Ishikawa (cell line): ENCODE measurements at regions not wholly inside any gene's neighbourhood (a gene's known extent, or its start where the extent isn't known, plus 50 kb on each side); places are given as distances from the start of the nearest gene placed in this dataset.

Experiments used
- CEBPB ChIP-seq: IDR thresholded peaks from 2 replicates; pipeline ENCODE4 v1.6.1; 2012
- CREB1 ChIP-seq: IDR thresholded peaks from 2 replicates; pipeline ENCODE4 v1.6.1; 2012; ENCODE audit warnings: low read depth
- EP300 ChIP-seq: IDR thresholded peaks from 2 replicates; pipeline ENCODE4 v1.6.1; 2012; ENCODE audit warnings: borderline replicate concordance
- NFIC ChIP-seq: IDR thresholded peaks from 2 replicates; pipeline ENCODE4 v1.6.1; 2012
- RAD21 ChIP-seq: IDR thresholded peaks from 2 replicates; pipeline ENCODE4 v1.6.1; 2012; ENCODE audit warnings: low read depth
- TAF1 ChIP-seq: IDR thresholded peaks from 2 replicates; pipeline ENCODE4 v1.6.1; 2012; ENCODE audit warnings: low read depth, mild to moderate bottlenecking
- TCF12 ChIP-seq: IDR thresholded peaks from 2 replicates; pipeline ENCODE4 v1.6.1; 2012; ENCODE audit warnings: low read depth
- TEAD4 ChIP-seq: IDR thresholded peaks from 2 replicates; pipeline ENCODE4 v1.6.1; 2012
- YY1 ChIP-seq: IDR thresholded peaks from 2 replicates; pipeline ENCODE4 v1.6.1; 2012; ENCODE audit warnings: low read depth
- TF ChIP-seq, protein P1 (sequence below): IDR thresholded peaks from 2 replicates; pipeline ENCODE4 v1.6.1; 2012
- TF ChIP-seq, protein P2 (sequence below): IDR thresholded peaks from 2 replicates; pipeline ENCODE4 v1.6.1; 2012
- TF ChIP-seq, protein P3 (sequence below): IDR thresholded peaks from 2 replicates; pipeline ENCODE4 v1.6.1; 2012; ENCODE audit warnings: low read depth, mild to moderate bottlenecking

DNA sequence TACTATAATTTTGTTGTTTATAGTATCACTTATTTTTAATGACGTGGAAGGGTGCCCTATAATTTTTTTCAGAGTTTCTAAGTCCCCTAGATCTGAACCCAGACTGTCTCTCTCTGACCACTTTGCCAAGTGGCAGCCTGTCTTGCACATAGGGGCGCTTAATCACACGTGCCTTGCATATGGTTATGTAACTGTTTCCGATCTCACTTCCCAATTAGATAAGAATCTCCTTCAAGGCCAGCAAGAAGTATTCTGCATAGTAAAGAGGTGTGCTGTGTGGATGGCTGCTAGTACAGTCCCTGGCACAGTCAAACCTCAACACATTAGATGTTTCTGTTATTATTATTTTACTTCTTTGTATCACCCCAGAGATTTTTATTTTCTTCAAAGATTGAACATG, 197.8 kb upstream of the SIX2 start:
- TF ChIP-seq EP300 (no peak), CEBPB (no peak), RAD21 (no peak), YY1 (no peak), CREB1 (no peak), TEAD4 (no peak), TAF1 (no peak), NFIC (no peak), TCF12 (no peak)
- TF ChIP-seq, protein P1, sequence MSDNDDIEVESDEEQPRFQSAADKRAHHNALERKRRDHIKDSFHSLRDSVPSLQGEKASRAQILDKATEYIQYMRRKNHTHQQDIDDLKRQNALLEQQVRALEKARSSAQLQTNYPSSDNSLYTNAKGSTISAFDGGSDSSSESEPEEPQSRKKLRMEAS, result no peak
- TF ChIP-seq, protein P2, sequence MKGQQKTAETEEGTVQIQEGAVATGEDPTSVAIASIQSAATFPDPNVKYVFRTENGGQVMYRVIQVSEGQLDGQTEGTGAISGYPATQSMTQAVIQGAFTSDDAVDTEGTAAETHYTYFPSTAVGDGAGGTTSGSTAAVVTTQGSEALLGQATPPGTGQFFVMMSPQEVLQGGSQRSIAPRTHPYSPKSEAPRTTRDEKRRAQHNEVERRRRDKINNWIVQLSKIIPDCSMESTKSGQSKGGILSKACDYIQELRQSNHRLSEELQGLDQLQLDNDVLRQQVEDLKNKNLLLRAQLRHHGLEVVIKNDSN, result no peak
- TF ChIP-seq, protein P3, sequence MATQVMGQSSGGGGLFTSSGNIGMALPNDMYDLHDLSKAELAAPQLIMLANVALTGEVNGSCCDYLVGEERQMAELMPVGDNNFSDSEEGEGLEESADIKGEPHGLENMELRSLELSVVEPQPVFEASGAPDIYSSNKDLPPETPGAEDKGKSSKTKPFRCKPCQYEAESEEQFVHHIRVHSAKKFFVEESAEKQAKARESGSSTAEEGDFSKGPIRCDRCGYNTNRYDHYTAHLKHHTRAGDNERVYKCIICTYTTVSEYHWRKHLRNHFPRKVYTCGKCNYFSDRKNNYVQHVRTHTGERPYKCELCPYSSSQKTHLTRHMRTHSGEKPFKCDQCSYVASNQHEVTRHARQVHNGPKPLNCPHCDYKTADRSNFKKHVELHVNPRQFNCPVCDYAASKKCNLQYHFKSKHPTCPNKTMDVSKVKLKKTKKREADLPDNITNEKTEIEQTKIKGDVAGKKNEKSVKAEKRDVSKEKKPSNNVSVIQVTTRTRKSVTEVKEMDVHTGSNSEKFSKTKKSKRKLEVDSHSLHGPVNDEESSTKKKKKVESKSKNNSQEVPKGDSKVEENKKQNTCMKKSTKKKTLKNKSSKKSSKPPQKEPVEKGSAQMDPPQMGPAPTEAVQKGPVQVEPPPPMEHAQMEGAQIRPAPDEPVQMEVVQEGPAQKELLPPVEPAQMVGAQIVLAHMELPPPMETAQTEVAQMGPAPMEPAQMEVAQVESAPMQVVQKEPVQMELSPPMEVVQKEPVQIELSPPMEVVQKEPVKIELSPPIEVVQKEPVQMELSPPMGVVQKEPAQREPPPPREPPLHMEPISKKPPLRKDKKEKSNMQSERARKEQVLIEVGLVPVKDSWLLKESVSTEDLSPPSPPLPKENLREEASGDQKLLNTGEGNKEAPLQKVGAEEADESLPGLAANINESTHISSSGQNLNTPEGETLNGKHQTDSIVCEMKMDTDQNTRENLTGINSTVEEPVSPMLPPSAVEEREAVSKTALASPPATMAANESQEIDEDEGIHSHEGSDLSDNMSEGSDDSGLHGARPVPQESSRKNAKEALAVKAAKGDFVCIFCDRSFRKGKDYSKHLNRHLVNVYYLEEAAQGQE, result no peak
